SK-N-SH (cell line): ENCODE measurements at regions not wholly inside any gene's neighbourhood (a gene's known extent, or its start where the extent isn't known, plus 50 kb on each side); places are given as distances from the start of the nearest gene placed in this dataset.

Source experiments
- CTCF ChIP-seq: fragments of 200-600 bp; sonication (generic); IDR thresholded peaks from 2 replicates; pipeline ENCODE4 v1.6.1; 2017; ENCODE audit warnings: antibody characterized with exemption, mild to moderate bottlenecking, moderate library complexity
- EP300 ChIP-seq, 2 experiments: IDR thresholded peaks; 2 replicates each; pipeline versions ENCODE4 v1.4.0 to v1.6.1; 2012; ENCODE audit warnings: borderline replicate concordance in 1 of 2, low read depth in 1 of 2, low read length in 1 of 2
- FOSL2 ChIP-seq: IDR thresholded peaks from 2 replicates; pipeline ENCODE4 v1.4.0; 2012; ENCODE audit warnings: low read depth, mild to moderate bottlenecking, moderate library complexity, borderline replicate concordance
- FOXJ3 ChIP-seq: sonication (generic); formaldehyde crosslinking; IDR thresholded peaks from 2 replicates; pipeline ENCODE4 v1.5.1; 2020; ENCODE audit warnings: mild to moderate bottlenecking, missing genetic modification reagents
- MAX ChIP-seq: IDR thresholded peaks from 2 replicates; pipeline ENCODE4 v1.4.0; 2012; ENCODE audit warnings: low read depth
- MXI1 ChIP-seq: IDR thresholded peaks from 2 replicates; pipeline ENCODE4 v1.6.1; 2012; ENCODE audit warnings: mild to moderate bottlenecking, low read depth, low read length, improper control_type of control experiment
- NRF1 ChIP-seq: IDR thresholded peaks from 2 replicates; pipeline ENCODE4 v1.6.1; 2012; ENCODE audit warnings: low read depth, mild to moderate bottlenecking, low read length
- POLR2AphosphoS5 ChIP-seq: IDR thresholded peaks from 2 replicates; pipeline ENCODE4 v1.6.1; 2012; ENCODE audit warnings: low read depth, low read length
- RAD21 ChIP-seq: IDR thresholded peaks from 2 replicates; pipeline ENCODE4 v1.6.1; 2012; ENCODE audit warnings: mild to moderate bottlenecking, low read length
- RCOR1 ChIP-seq: fragments of 150-350 bp; IDR thresholded peaks from 2 replicates; pipeline ENCODE4 v1.6.1; 2017; ENCODE audit warnings: antibody characterized with exemption, low read length
- SIN3A ChIP-seq: IDR thresholded peaks from 2 replicates; pipeline ENCODE4 v1.6.1; 2012; ENCODE audit warnings: low read depth, mild to moderate bottlenecking, low read length, moderate library complexity, borderline replicate concordance

- TF ChIP-seq FOXJ3 (no peak), MAX (no peak), SIN3A (no peak), POLR2AphosphoS5 (no peak), EP300 (IDR thresholded peaks at IDR 0.05; ENCODE audit: borderline replicate concordance in 1 of 2, low read depth in 1 of 2, low read length in 1 of 2) (no peak), CTCF (no peak), MXI1 (no peak), FOSL2 (no peak), NRF1 (no peak), RAD21 (no peak), RCOR1 (no peak)
Measured at GRCh38 chr14:38103542-38104225, 104.0 kb upstream of the SSTR1 start.
